NOMO-1 treated with dmso at 0.1 percent for 144 hours (cell line): ENCODE measurements at regions not wholly inside any gene's neighbourhood (a gene's known extent, or its start where the extent isn't known, plus 50 kb on each side); places are given as distances from the start of the nearest gene placed in this dataset.

Experiments
- DNase-seq: peaks from one replicate; lab custom pipeline; 2025; ENCODE audit not compliant: unreplicated experiment; lab: John Stamatoyannopoulos, UW

DNA sequence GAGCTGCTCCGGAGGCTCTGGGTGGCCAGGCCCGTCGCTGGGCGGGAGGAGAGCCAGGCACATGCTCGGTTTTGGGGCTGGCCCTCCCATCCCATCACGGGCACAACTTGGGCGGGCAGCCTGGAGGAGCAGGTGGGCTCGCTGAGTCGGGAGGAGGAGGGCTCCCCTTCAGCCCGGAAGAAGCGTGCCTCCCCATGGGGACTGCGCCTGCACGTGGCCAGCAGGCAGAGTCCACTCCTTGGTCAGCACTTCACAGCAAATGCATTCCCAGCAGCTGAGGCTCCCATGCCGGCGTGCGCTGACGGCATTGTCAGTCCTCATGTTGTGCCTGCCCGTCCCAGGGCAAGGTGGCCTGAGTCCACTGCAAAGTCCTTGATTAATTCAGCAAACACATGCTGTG, 1281.7 kb downstream of the BRD1 start:
- DNase-seq, result no peak

DNA sequence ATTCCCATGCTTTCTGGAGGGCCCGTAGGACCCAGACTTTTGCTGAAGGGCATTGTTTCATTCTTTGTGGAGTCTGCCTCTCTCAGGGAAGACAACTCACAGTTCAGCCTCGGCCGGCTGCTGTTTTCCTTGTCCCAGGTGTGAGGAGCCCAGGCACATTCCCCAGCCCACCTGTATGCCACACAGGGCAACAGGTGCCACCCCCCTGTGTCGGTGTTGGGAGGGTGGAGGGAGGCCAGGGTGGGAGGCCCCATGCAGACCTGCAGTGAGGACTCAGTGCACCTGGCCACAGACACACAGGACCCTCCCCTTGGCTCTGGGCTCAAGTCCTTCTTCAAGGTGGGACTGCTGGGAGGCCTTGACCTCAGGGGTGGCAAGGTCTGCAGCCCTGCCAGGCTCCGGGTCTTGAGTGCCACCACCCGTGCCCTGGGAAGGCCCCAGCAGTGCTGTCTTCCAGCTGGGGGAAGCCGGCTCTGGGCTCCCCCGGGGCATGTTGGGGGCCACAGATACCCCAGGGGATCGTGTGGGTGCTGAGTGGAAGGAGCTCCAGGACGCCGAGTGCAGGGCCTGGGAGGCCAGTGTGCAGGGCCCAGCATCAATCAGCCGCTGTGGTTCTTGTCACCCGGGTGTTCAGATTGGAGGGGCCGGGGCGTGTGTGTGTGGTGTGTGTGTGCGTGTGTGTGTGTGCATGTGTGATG, 1286.1 kb downstream of the BRD1 start:
- no peak for DNase-seq

DNA sequence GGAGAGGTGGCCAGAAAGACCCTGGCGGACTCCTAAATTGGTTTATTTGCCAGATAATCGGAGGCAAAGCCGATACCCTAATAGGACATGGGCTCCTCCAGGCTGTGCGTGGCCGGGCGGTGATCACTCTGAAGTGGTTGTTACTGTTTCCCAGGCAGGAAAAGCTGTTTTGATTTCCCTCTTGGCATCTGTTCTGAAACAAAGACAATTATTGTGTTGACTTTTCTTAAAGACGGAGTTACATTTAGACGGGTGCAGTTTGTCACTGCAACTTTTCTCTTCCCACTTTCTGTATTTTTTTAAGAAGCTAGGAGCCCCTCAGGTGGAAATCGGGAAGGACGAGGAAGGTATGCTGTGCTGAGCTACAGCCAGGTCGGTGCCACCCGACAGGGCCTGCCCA, 1288.4 kb downstream of the BRD1 start:
- no peak for DNase-seq

DNA sequence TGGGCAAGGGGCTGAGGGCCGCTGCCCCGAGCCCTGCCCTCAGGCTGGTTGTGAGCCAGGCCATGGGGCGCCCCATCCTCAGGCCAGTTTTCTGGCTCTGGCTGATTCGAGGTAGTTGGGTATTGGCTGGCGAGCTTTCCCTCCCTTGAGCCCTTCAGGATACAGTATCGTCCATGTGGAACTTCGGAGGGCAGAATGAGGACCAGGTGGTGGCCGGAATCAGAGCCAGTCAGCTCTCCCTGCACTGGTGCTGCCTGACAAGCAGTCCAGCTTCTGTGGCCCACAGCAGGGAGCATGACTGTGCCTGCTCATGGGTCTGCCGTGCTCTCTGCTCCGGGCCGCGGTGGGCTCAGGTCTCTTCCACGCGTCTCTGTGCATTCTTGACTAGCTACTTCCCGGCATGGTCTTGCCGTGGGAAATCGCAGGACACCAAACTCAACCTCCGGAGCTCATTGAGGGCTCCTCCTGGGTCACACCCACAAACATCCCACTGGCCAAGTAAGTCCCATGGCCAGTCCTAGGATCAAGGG, 1289.3 kb downstream of the BRD1 start:
- no peak for DNase-seq

DNA sequence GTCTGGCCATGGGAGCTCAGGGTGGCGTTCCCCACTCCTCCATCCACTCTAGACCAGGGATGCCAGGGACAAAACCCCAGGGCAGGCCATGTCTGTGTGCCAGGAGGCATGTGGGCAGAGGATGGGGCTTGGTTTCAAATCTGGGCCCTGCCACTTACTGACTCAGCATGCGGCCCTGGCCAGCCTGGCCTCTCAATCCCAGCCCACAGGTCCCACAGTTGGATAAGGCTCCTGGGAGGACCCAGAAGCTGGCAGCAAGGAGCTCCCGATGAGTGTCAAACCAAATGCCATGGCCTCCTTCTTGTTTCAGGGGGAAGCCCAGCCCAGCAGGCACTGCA, 1290.4 kb downstream of the BRD1 start:
- no peak for DNase-seq

DNA sequence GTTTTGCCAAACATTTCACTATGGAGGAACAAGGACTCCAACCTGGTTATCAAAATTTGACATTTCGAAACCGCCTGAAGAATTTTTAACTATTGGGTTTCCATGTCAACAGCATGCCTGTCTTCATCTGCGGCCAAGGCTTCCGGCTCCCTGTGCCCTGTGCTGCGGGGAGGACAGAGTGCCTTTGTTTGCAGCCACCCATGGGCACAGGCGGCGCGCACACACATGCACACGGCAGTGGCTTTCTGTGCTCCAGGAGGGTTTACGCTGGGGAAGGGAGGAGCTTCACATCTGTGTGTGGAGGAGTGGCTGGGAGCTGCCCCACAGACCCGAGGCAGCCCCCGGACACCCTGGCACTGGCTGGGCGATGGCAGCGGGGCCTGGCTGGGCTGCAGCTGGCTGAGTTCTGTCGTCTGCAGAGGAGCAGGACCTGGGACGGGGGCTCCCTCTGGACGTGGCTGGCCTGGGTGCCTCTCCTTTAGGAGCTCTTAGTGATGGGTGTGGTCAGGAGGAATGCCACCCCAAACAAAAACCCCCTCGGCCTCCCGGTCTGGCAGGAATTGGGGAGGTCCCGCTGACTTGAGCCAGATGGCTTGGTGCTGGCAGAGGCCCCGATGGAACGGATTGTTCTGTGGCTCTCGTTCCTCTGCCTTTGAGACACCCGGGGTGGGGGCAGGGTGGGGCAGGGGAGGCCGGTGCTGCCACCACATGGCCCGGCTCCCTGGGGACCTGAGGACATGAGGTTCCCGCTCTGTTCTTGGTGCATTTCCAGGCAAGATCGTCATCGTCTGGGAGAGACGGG, 1290.9 kb downstream of the BRD1 start:
- no peak for DNase-seq

DNA sequence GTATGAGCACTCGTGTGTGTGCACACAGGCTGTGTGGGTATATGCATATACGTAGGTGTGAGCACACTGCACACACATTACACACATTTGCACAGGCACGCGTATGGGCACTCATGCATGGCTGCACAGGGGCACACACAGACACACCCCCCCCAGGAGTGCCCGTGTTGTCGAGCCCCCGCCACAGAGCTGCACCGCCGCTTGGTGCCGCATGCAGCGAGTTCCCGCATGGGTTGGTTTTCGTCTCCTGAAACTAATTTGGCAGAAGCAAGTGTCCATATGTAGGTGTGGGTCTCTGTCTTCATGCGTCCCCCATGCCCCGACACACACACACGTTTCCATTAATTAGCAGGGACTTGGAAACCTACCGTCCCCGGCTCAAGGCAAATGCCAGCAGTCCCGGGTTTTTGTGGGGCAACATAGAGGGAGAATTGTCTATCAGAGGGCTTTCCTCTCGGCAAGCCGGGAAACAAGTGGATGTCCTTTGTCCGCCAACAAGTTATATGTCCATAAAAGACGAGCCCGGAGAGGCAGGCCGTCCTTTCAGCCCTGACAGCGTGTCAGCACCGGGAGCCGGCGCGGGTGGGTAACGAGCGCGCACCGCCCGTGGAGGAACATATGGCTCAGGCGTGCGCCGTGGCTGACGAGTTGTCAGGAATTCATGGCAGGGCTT, 1291.7 kb downstream of the BRD1 start:
- no peak for DNase-seq

DNA sequence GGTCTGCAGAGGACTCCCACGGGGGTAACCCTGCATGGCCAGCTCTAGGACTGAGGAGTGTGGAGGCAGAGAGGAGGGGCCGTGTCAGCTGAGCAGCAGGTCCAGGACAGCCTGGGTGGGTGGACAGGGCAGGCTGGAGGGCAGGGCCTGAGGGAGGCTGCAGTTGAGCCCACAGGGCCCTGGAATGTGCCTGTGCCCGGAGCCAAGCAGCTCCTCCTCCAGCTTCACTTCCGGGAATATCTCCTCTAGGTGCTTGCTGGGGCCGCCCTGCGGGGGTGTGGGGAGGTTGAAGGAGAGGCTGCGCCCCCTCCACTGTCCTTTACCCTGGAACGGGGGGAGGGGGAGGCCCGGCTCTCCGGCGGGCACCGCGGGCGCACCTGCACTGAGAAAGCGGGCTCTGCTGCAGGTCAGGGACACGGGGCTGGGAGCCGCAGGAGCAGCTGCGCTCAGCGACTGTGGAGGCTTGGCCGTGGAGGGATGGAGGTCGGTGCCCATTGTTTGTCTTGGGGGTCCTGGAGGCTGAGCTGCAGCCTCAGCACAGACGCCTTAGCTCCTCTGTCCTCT, 1293.2 kb downstream of the BRD1 start:
- no peak for DNase-seq

DNA sequence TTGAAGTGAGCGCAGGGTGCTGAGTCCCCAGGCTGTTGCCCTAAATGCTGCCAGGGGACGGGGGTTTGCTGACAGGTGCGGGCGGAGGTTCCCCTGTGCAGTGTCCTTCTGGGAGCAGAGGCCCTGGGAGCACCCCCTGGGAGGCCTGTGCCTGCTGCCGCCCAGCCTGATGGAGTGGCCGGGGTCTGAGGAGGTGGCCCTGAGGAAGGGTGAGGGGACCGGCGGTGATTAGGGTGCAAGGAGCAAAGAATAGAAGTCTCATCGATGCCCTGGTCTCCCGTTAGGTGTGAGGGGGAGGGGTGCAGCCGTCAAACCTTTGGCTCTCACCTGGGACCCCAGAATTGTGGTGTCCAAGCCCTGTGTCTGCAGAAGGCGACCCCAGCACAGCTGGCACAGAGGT, 1294.7 kb downstream of the BRD1 start:
- DNase-seq, result no peak

DNA sequence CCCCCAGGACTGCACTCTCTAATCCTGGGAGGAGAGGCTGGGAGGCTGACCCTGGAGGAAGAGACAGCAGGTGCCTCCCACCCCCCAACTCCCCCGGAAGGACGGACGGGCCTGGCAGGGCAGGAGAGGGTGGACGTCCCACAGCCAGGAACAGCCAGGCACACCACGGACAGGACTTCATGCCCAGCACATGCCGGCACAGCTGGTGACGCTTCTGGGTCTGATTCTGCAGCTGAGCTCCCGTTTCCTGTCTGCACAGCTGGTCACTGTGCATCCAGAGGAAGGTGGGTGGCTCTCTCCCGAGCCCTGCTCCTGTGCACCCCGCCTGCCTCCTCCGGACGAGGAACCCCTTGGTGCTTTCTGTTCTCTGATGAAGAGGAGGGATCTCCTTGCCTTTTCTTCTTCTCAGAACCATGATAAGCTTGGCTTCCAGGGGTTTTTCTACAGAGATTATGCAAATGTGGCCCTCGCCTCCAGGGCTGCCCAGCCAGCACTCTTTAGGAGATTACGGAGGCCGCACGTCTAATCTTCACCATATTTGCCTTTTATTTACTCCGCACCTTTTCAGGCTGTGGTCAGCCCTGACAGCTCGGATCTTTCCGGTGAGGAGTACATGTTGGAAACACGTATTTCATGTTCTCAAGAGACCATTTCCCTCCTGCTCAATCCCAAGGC, 1295.8 kb downstream of the BRD1 start:
- no peak for DNase-seq

DNA sequence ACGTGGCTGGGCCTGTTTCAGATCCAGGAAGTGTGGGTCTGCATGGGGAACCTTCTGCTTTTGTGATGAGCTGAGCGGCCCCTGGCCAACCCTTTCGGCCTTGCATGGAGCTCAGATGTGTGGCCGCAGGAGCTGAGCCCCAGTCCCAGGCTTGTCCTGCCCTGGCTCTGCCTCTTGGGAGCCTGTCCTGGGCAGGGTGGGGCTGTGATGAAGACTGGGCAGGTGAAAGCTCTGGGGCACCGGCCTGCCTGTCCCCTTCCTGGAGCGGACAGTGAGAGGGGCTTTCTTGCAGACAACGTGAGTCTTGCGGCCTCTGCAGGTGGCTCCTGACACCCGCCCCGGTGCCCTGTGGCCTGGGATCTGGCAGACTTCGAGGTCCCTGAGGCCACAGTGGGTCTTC, 1296.6 kb downstream of the BRD1 start:
- DNase-seq, result no peak

DNA sequence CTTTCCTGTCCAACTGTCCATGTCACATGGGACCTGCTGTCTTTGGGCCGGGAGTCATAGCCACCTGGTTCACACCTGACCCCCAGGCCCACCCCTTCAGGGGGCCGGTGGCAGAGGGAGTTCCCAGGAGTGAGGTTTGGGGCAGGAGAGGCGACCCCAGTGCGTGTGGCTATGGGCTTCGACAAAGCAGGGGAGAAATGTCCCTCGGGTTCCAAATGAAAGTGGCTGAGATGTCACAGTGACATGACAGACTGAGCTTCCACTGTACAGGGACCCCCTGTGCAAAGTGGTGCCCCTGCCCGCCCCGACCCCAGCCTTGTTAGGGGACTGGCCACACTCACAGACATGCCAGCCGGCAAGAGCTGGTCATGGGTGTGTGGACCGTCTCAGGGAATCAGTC, 1297.0 kb downstream of the BRD1 start:
- DNase-seq, result no peak

DNA sequence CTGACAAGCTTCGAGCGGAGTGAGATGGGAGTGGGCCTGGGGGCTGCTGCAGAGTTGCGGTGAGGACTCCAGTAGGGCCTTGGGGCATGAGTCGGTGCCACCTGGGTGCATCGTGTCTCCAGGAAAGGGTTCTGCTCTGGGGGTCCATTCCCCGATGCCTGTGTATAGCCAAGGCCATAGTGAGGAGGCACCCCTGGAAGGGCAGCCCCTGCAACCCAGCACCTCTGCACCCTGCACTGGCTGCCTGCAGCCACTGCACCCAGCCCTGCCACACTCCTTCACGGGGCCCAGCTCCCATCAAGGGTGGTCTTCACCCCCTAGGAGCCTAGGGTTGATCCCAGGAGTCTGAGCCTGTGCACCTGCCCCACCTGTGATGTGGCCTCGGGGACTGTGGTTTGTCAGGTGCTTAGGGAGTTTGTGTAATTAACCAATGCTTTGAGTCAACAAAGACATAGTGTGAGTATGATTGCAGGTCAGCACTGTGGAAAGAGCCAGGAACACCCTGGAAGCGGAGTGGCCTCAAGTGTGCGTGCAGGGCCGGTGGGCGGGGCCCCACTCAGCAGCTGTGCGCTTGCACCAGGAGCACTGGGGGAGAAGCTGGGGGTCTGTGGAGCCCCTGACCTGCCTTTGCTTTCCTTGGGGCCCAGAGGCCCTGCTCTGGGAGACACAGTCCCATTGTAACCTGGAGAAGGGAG, 1299.3 kb downstream of the BRD1 start:
- no peak for DNase-seq

DNA sequence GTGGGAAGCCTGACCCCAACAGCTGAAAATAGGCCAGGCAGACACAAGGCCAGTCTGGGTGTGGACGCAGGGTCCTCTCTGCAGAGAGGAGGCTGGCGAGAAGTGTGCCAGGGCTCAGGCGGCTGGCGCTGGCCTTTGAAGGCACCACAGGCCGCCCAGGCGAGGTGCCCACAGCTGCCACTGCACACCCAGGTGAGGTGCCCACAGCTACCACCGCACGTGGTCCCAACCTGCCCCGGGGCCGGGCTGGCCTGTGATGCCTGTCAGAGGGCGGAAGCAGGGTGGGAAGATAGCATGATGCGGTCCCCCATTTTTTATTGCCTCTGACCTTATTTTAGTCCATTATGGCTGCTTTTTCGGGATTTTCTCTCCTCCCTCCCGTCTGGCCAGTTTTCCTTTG, 1303.9 kb downstream of the BRD1 start:
- no peak for DNase-seq

DNA sequence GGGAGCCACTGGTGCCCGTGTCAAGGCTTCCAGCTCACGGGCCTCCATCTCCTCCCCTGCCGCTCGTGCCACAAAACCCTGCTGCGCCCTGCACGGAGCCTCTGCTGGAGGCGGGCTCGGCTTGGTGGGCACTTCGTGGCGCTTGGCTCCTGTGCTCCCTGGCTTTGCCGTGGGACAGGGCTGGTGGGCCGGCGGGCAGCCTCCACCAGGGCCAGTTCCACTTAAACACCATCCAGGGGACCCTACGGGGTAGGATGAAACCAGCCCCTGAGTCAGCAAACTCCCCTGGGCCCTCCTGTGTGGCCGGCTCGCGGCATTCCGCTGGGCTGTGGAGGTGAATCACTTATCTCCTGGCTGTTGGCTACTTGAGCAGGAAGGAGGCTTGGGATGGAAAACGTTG, 1304.6 kb downstream of the BRD1 start:
- DNase-seq, result no peak

DNA sequence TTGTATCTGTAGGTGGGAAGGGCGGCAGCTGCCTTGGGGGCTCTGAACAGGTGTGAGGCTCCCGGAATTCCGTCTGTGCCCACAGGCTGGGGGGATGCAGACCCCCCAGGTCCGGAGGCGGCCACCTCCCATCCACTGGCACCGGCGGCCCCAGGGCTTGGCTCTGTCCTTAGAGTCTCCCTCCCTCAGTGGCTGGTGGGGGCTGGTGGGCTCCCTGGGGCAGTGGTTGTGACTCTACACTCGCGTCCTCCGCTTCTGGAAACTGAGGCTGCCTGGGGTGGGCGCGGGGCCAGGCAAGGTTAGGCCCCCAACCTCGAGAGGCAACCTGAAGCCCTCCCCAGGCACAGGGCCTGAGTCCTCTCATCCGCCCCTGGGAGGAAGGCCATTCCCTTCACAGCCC, 1305.4 kb downstream of the BRD1 start:
- DNase-seq, result no peak

DNA sequence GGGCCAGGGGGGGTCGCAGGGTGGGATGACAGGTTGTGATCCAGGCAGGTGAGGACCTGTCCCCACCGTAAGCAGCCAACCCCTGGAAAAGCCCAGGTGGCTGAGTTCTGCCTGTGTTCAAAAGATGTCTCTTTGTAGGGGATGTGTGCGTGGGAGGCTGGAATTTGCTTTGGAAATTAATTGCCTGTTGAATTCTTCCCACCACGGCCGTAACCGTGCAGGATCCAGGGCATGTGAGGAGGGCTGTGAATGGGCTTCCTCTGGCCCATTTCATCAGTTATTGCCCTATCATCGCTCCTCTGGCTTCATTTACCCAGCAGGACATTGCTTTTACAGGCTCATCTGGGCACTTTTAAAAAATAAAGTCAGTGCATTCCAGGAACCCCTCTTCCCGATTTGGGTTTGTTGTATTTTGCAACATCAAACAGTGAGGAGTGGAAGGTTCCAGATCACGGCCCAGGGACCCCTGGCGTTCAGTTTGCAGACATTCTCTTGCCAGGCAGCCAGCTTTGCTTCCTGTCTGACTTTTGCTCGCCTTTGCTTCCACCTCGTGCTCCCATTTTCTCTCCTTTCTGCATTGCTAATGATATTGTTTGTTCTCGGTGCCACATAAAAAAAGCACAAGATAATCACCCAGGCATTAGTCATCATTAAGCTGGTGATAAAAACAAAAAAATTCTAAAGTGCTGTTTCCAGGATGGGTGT, 1306.6 kb downstream of the BRD1 start:
- no peak for DNase-seq

DNA sequence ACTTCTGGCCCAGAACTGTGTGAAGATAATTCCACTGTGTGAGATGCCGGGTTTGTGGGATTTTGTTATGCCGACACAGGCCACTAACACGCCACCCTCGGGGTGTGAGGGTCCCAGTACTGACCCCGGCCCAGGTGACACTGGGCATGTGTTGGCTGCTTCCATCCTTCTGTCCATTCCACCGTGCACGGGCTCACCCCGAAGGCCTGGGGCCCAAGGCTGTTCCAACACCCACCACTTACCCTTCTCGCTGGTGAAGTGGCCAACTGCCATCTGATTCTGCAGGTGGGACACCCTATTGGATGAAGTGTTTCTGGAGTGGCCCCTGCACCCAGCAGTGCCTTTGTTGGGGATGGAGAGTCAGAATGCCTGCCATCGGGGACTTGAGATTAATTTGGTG, 1307.5 kb downstream of the BRD1 start:
- DNase-seq, result no peak

DNA sequence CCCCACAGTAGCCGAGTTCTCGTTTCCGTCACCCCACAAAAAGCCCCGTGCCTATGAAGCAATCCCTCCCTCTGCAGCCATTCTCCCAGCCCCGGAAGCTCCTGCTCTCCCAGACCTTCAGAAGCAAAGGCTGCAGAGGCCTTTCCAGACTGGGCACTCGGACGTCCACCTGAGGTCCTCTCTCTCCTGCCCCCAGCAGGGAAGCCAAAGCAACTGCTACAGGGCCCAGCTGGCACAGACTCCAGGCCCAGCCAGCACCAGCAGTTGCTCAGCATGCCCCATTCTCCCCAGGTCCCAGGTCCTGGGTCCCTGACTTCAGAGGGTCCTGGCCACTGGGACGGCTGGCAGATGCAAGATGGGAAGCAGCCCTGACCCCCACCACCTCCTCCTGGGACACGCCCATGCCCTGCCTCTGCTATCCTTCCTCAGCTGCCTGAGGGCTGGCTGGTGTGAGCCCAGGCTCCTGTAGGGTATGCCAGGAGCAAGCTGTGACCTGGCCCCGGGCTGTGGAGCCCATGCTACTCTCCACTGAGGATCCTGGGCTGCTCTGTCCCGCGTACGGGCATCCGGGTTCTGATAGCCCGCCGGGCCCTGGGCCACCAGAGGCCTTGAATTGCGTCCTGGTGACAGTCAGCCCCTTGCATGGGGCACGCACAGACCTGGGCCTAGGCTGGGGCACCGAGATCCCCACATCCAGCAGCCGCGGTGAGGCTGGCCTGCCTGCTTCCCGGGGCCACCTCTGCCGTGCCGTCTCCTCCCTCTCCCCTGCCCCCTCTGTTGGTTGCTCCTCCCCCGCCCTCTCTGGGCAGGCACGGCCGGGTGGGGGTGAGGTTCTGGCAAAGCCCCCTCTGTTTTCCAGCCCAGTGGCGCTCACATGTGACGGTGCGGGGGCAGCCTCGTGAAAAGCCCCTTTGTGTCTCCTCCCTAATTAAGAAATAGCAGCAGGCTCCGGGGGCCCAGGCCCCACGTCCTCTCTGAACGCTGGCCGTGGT, 1310.3 kb downstream of the BRD1 start:
- DNase-seq, result no peak
